RKO (cell line): ENCODE measurements at regions not wholly inside any gene's neighbourhood (a gene's known extent, or its start where the extent isn't known, plus 50 kb on each side); places are given as distances from the start of the nearest gene placed in this dataset.

Experiments used
- DNase-seq: peaks from one replicate; pipeline ENCODE4 v3.0.0-alpha.2; 2016; ENCODE audit warnings: low spot score

DNA sequence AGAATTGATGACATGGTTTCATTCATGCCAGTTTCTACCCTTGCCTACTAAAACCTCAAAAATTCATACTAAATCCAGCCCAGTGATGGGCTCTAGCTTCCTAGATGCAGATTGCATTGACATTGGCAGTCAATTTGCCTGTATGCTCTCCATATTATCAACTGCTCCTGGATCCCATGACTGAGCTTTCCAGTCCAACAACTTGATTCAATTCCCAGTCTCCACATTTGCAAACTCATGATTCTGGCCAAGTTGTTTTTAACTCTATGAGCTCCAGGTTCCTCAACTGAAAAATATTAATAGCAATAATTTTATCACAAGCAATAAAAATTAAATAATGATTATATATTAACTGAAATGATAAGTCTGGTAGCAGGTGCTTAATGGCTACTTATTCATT lies 51.0 kb upstream of the DSC1 start:
- DNase-seq = no peak

DNA sequence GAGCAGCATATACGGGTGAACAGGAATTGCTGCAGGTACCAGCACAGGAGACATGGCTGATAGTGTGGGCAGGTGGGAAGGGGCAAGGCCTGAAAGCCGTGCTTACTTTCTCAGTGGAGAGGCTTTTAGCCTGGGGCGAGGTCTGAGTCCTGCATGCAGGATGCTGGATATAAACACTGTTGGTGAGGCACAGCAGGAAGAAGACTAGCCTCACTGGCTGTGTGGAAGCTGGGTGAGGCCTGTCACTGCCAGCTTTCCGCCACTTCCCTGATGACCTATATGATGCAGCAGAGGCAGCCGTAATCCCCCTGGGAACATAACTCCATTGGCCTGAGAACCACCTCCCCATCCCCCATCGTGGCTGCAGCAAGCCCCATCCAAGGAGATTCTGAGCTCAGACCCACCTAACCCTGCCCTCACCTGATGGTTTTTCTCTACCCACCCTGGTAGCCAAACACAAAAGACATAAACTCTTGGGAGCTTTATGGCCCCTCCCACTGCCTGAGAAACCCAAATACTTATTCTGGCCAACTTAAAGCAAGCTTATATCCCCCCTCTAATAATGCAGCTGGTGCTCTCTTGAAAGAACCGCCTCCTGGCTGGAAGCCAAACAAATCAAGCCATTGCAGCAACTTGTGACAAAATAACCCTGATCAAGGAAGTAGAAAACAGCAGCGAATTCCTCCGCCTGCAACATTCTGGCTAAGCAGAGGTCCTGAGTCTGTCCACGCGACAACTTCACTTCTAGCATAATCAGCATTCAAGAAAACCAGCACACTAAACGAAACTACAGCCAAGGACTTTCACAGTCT lies 54.6 kb upstream of the DSC1 start:
- DNase-seq = no peak

DNA sequence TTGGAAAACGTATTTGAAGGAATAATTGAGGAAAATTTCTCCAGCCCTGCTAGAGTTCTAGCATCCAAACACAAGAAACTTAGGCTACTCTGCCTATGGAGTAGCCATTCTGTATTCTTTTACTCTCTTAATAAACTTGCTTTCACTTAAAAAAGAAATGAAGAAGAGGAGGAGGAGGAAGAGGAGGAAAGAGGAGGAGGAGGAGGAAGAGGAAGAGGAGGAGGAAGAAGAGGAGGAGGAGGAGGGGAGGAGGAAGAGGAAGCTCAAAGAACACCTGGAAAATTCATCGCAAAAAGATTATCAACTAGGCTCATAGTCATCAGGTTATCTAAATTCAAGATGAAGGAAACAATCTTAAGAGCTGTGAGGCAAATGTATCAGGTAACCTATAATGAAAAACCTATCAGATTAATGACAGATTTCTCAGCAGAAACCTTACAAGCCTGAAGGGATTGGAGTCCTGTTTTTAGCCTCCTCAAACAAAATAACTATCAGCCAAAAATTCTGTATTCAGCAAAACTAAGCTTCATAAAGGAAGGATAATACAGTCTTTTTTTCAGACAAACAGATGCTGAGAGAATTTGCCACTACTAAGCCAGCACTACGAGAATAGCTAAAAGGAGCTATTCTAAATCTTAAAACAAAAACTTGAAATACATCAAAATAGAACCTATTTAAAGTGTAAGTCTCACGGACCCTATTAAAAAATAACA lies 56.2 kb upstream of the DSC1 start:
- no peak for DNase-seq

DNA sequence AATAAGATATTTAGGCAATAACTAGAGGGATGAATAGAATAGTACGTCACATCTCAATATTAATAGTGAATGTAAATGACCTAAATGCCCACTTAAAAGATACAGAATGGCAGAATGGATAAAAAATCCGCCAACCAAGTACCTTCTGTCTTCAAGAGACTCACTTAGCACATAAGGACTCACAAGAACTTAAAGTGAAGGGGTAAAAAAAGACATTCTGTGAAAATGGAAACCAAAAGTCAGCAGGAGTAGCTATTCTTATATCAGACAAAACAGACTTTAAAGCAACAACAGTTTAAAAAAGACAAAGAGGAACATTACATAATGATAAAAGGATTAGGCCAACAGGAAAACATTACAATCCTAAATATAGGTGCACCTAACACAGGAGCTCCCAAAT lies 56.7 kb upstream of the DSC1 start:
- DNase-seq = no peak

DNA sequence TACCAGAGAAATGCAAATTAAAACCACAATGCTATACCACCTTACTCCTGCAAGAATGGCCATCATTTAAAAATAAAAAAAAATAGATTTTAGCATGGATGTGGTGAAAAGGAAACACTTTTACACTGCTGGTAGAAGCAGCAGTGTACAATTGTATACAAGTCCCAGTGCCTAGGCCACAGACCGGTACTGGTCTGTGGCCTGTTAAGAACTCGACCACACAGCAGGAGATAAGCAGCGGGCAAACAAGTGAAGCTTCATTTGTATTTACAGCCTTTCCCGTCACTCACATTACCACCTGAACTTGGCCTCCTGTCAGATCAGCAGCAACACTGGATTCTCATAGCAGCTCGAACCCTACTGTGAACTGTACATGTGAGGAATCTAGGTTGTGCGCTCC lies 60.7 kb upstream of the DSC1 start:
- no peak for DNase-seq

DNA sequence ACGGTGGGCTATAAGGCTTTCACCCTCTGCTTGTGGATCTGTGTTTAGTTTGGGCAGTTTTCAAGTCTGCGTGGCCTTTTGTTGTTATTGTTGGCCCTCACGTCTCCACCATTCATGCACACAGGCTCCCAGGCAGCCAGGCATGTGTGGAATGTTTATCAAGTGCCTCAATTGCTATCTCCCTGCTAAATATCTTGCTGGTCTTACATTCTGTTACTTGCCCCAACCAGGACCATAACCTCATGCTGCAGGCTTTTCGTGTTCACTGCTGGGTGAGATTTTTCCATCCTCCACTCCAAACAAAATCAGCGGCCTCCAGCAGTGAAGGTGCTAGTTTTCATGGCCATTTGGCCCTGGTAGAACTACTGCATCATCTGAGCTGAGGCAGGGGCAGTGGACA lies 63.0 kb upstream of the DSC1 start:
- no peak for DNase-seq

DNA sequence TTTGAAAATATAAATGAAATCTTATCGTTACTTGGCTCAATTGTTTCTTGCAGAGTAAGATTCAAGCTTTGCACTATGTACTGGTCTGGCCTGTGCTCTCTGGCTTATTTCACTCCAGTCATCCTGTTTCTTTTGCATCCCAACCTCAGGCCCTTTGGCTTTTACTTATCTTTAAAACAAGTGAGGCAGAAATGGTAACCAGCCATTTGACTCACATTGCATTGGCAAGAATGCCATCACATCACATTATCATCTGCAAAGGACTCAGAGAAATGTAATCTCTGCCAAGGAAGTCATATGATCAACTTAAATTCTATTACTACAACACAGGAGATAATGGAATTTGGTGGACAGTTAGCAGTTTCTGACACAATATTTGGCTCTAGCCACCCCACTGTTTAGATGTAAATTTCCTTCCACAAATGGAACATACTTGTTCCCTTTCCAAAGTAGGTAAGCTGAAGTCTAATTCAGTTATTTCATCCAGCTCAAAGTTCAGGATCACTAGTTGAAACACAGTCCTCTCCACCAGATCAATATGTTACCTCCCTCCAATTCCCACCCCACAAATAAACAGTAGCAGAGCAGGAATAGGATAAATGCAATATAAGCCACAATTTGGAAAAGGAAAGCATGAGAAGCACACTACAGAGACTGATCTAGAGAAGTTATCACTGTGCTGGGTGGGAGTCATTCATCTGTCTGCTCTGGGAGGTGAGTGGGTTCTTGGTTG lies 65.0 kb upstream of the DSC1 start:
- no peak for DNase-seq

DNA sequence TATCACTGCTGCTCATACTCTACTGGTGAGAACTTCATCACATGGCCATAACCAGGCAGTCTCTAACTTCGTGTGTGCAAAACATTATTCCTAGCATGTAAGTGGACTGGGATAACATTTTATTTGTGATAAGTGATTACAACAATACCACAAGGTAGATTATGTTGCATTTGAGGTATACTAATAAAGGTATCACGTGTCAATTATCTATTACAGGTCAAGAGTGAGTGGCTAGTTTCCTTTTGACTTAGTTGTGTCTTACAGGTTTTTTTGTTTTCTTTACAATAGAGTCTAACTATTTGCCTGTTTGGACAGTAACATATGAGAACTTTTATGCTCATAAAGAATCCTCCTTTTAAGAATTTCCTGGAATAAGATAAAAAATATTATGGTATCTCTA lies 67.2 kb upstream of the DSC1 start:
- no peak for DNase-seq

DNA sequence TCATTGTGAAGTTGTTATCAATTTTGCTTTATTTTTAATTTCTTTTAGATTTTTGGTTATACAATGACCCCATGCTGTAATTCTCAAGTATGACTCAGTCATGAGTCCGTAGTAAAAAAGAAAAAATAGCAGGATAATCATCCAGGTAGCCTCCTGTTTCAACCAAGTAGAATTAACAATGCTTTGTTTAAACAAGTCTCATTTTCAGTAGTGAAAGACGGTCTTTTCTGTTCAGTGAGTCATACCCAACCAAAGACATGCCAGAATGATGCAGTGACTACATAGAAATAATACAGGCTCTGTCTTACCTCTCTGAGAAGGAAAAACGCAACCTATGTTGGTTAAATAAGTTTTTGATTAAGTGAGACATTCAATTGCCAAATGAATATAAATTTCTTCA lies 67.8 kb upstream of the DSC1 start:
- DNase-seq = no peak

DNA sequence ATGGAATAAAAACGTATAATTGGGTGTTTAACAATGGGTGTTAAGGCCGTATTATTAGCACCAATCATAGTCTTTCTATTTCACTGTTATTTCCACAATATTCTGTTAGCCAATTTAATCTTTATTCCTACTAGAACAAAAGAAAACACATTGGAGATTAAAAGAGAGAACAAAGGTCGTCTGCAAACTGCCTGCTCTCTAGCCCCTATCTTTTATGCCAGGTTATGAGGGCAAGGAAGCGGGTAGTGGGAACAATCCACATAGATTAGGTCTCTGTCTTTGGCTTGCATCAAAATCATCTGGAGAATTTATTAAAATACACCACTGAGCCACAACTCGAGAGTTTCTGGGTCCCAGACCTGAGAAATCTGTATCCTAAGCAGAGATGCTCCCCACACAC lies 69.4 kb upstream of the DSC1 start:
- no peak for DNase-seq

DNA sequence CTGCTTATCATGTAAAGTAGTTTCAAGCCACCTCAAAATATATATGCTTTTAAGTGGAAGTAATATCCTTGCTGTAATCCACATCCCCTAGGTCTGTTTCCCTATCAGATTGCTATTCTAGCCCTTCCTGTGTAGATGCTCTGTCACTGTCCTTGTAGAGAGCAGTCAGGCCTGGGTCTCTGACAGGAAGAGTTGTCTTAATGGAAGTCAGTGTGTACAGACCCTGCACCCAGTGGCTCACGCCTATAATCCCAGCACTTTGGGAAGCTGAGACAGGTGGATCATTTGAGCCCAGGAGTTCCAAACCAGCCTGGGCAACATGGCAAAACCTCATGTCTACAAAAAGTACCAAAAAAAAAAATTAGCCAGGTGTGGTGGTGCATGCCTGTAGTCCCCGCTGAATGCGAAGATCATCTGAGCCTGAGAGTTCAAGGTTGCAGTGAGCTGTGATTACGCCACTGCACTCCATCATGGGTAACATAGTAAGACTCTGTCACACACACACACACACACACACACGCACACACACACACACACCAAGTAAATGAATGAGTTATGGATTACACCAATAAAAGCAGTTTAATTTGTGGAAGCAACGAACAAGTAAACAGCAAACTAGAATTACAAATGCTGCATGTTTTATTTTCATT lies 70.2 kb upstream of the DSC1 start:
- no peak for DNase-seq

DNA sequence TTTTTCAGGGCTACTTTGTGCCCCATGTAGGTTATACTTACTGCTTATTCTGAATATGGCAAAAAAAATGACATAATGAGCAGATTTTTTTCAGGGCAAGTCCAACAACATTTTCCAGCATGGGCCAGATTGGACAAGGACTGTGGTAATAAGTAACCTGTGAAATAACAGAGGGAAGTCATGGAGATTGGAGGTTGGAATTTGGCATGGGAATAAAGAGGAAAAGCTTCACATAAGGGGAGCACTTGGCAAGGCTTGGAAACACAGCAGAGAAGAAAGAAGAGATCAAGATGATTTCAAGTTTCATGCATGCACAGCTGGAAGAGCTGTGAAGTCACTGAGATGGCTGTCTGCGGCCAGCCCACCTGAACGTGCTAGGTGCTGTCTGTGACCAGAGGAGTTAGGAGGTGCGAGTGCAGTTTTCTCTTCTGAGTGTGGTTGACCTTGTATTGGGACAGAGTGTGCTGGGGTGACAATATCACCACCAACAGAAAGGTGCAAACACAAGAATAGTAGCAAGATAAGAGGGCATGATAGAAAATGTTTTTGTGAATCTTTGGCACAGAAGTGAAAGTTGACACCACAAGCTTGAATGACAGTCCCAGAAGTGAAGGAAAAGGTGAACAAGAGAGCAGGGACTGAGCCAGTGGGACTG lies 71.1 kb upstream of the DSC1 start:
- no peak for DNase-seq

DNA sequence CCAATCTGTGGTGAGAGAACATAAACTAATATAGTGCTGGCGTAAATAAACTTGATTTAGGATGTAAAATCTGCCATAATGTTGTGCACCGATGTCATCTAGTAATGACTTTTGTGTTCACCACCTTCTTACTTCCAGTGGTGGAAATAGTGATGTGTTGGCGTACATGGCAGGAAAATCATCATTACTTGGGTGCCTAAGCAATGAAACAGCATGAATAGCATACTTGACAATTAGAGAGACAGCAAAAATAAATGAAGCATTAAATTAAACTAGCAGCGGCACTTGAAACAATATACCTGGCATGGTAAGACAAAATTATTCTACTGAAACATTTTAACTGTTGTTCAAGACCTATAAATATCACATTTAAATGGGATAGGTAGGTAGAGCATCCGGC lies 73.2 kb upstream of the DSC1 start:
- no peak for DNase-seq

DNA sequence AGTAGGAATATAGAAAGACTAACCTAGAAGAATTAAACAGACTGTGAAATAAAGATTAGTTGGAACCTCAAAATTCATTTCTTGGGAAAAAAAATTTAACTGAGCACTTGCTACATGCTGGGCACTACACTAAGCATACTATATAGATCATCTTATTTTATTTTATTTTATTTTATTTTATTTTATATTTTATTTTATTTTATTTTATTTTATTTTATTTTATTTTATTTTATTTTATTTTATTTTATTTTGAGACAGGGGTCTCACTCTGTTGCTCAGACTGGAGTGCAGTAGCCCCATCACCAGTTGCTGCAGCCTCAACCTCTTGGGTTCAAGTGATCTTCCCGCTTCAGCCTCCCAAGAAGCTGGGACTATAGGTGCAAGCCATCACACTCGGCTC lies 74.5 kb upstream of the DSC1 start:
- no peak for DNase-seq

DNA sequence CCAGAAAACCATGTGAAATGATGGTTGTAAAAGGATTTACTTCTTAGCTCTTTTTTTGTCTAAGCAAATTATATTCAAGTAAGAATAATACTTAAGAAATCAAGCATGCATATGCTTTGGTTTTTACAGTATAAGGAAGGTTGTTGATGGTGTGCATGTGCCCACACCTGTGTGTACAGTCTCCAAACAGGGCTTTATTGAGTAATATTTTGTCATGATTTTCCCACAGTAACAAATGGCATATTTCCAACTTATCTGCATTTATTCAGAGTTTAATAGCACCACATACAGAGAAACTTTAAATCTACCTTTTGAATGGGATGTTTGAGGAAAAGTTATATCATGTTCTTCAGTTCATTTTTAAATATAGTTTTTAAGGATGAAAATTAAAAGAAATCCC lies 76.5 kb upstream of the DSG1 start:
- no peak for DNase-seq

DNA sequence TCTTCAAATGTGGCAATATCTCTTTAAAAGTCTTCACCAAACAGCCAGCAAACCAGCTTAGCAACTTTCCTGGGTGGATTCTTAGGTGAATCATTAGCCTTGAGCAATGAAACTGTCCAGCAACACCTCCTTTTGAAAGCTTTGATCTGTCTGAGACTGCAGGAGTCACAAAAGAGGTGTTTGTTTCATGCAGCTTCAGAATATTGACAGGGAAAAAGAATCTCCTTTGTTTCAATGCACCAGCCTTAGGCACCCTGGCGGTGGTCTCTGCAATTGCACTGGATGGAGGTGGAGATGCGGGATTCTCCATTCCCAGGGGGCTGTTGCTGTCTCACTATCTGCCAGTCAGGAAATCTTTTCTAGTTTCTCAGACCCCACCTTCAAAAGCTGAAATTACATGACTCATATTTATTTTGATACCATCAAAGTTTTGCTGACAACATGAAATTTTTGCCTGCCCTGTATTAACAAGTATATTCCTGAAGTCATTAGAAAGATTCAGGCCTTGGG lies 76.0 kb upstream of the DSG1 start:
- DNase-seq = peak; percentile 25

DNA sequence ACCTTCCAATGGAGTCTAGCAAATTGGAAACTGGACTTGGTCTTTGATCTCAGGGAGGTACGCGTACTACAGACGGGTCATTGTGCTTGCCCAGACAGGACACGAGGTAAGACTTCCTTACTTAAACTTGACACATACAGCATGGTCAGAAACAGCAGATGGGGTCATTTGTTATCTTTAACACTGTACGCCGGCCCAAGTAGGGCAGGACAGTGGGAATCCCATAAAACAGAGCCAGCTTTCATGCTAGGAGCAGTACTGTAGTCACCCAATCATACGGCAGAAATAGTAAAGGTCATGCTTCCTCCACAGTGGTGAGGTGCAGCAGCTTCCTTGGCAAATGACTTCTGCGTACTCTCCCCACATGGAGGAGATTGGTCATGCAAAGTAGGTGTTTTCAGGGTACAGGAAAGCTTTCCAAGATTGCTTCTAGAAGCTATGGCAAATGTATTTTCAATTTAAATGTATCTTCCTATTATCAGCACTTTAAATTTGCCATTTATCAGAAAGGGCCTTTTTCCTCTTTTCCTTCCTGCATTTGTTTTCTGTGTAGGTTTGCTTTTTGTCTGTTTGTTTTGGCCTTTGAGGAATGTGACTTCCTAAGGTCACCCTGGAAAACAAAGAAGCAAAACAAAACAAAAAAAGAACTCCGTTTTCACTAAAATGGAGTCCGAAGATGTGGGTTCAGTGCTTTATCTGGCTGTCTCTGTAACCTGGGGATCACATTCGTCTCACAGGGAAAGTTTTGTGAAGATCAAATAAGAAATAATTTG lies 74.0 kb upstream of the DSG1 start:
- no peak for DNase-seq

DNA sequence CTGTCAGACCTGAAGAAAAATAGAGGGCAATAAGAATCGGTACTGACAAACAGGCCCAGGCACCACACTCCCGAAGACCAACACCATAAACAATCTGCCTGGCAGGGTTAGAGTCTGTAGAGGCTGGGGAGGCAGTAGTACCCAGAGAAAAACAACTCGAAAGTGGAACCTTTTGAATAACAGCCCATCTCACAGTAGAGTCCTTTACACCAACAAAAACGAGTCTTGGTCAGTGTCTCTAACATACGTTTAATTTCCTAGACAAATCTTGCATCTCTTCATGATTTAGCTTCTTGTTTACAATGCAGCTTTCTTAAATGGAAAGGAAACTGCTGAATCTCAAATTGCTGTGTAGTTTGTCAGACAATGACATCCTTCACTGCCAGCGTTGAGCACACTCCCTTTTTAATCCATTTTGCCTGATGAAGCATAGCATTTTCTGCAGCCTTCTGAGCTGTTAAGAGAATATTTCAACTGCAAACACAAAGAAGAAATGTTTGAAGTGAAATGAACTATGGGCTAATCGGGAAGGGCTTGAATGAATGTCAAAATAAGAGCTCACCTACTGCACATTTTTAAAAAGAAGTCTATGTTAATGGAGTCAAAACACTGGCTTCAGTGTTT lies 73.1 kb upstream of the DSG1 start:
- DNase-seq = no peak

DNA sequence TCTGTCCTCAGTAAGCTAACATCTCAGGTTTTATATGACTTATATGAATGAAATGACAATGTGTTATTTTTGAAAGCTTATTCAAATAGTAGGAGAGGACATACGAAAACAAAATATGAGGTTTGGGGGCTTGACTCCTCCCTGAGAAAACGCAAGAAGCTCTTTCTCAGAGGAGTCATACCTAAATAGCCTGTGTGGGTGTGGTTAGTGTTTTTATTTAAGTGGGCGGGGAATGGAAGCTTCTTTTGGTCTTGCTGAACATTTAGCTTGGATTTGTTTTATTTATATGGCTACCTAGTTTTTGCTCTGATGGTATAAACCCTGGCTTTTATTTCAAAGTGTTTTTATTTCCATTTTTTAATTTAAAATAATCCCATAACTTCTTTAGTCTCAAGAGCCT lies 72.1 kb upstream of the DSG1 start:
- no peak for DNase-seq

DNA sequence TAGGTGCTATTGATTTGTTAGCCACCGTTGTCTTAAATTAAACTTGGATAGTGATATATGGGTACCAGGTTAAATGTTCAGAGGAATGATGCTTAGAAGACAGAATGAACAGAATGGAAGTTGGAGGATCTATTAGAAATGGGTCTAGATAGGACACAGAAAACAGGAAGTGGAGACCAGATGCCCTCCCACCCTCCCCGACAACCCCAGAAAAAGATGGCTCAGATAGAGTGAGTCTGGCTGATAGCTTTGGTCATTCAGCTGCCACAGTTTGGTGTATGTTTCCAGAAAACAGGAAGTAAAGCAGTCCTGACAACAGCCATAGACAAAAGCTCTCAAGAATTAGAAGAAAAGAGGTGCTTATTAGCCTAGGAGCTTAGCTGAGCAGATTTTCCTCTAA lies 71.5 kb upstream of the DSG1 start:
- no peak for DNase-seq
